T-cell (primary cell): ENCODE measurements at regions not wholly inside any gene's neighbourhood (a gene's known extent, or its start where the extent isn't known, plus 50 kb on each side); places are given as distances from the start of the nearest gene placed in this dataset.

Experiments
- ATAC-seq, 4 experiments: fragments of 200-7000 bp in 3 of 4; fragments of 150-1000 bp in 1 of 4; cut with Tn5 transposase; replicated peaks in 1 of 4; 1 replicate in 3 of 4; 2 replicates in 1 of 4; pipeline ENCODE4 v1.10.0; 2021; ENCODE audit warnings: moderate library complexity in 3 of 4, mild to moderate bottlenecking in 2 of 4, moderate number of reproducible peaks in 1 of 4
- CTCF ChIA-PET, 2 donors: fragments of 300-600 bp; sonication (Branson Sonifier 250); formaldehyde crosslinking; loops; one replicate each; lab custom pipeline; 2022; ENCODE audit warnings: antibody characterized with exemption in 2 of 2; lab: Charles Lee
- POLR2A ChIA-PET, 2 donors: fragments of 300-600 bp; sonication (Branson Sonifier 250); formaldehyde crosslinking; loops; one replicate each; lab custom pipeline; 2022; ENCODE audit warnings: antibody characterized with exemption in 2 of 2; lab: Charles Lee
- DNase-seq, 35 experiments: peaks; one replicate each; pipeline versions ENCODE4 v3.0.0 to v3.0.0-alpha.2; 2013 to 2023
- H3K27ac ChIP-seq: one replicate; pipeline ENCODE4 v1.5.1; 2013; ENCODE audit warnings: low read length
- H3K27me3 ChIP-seq, 2 experiments: replicated peaks in 1 of 2; 1 replicate in 1 of 2; 2 replicates in 1 of 2; pipeline versions ENCODE4 v1.6.1 to v1.7.0; 2013; ENCODE audit warnings: low read length in 1 of 2, mixed read lengths in 1 of 2; ENCODE audit not compliant: control insufficient read depth in 2 of 2, insufficient read depth in 2 of 2; ENCODE audit errors: extremely low read depth in 1 of 2
- H3K36me3 ChIP-seq, 2 donors: 1 replicate in 1 of 2; 2 replicates in 1 of 2; pipeline versions ENCODE4 v1.6.1 to v1.7.0; 2013; ENCODE audit warnings: low read length in 1 of 2; ENCODE audit not compliant: control insufficient read depth in 2 of 2, insufficient read depth in 1 of 2; ENCODE audit errors: extremely low read depth in 1 of 2
- H3K4me1 ChIP-seq, 2 experiments: 1 replicate in 1 of 2; 2 replicates in 1 of 2; pipeline versions ENCODE4 v1.6.1 to v1.7.0; 2013; ENCODE audit warnings: low read length in 2 of 2, mixed read lengths in 1 of 2; ENCODE audit not compliant: insufficient read depth in 2 of 2, control insufficient read depth in 1 of 2; ENCODE audit errors: extremely low read depth in 1 of 2
- H3K4me3 ChIP-seq, 2 donors: 1 replicate in 1 of 2; 2 replicates in 1 of 2; pipeline versions ENCODE4 v1.5.1 to v1.7.0; 2013; ENCODE audit warnings: mild to moderate bottlenecking in 2 of 2, low read length in 1 of 2, moderate library complexity in 1 of 2; ENCODE audit not compliant: control insufficient read depth in 1 of 2; ENCODE audit errors: extremely low read depth in 1 of 2
- H3K9me3 ChIP-seq: 2 replicates; pipeline ENCODE4 v1.7.0; 2013
- H3K27ac Mint-ChIP-seq, 2 donors: one replicate each; pipeline ENCODE4 v1.8.0; 2020 to 2021; ENCODE audit warnings: mild to moderate bottlenecking in 2 of 2, mixed read lengths in 2 of 2
- H3K27me3 Mint-ChIP-seq, 2 donors: one replicate each; pipeline ENCODE4 v1.8.0; 2021 to 2022; ENCODE audit warnings: mixed read lengths in 2 of 2
- H3K36me3 Mint-ChIP-seq: one replicate; pipeline ENCODE4 v1.8.0; 2021; ENCODE audit warnings: mixed read lengths
- H3K4me1 Mint-ChIP-seq, 3 donors: one replicate each; pipeline ENCODE4 v1.8.0; 2020 to 2022; ENCODE audit warnings: mixed read lengths in 3 of 3, mild to moderate bottlenecking in 1 of 3
- H3K4me3 Mint-ChIP-seq, 3 donors: one replicate each; pipeline ENCODE4 v1.8.0; 2020 to 2022; ENCODE audit warnings: mild to moderate bottlenecking in 3 of 3, mixed read lengths in 3 of 3, moderate library complexity in 3 of 3
- H3K9me3 Mint-ChIP-seq, 3 donors: one replicate each; pipeline ENCODE4 v1.8.0; 2020 to 2022; ENCODE audit warnings: mixed read lengths in 3 of 3
- WGBS: methylation state at CpG from one replicate; pipeline ENCODE4 v1.1.5; 2013; ENCODE audit warnings: missing lambda C conversion rate; ENCODE audit not compliant: insufficient coverage; 5-methylcytosine and 5-hydroxymethylcytosine counted together

DNA sequence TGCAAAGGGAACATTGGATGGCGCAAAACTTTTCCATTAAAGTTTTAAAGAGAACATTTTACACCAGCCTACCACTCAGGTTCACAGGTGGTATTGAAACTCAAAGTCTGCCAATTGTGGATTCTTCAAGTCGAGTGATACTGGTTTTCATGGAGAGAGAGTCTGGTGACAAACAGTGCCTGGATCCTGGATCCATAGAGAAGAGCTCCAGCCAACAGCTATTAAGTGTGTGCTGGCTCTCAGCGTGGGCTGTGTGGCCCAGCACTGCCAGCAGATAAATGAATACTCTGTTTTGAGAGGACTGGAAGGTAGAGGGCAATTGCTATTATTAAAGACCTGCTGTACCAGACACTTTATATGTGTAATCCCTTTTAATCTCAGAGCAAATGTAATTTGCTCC, 118.9 kb upstream of the SYT6 start:
- H3K4me1 ChIP-seq = no peaks in the 10 kb centered on the region
- Mint-ChIP-seq H3K4me3 (no peak overlapping the region), H3K4me1 (peaks cover 0 to 5% (median 4%) of the 10 kb centered on the region in 3 donors), H3K27me3 (peaks cover 3 to 8% of the 10 kb centered on the region in 2 donors), H3K27ac (no peak overlapping the region), H3K9me3 (no peaks in the 10 kb centered on the region), H3K36me3 (no peaks in the 10 kb centered on the region)
- CTCF ChIA-PET = interaction anchor here in 1 of 2 donors (1.5 kb wide), 1 partner anchor 10 kb away, joined by 7 read pairs; no protein-coding TSS in a partner anchor
- no peak overlapping the region for H3K27ac ChIP-seq
- H3K27me3 ChIP-seq = peaks cover 0 to 2% of the 10 kb centered on the region in 2 experiments
- no peak overlapping the region for H3K4me3 ChIP-seq
- no peaks in the 10 kb centered on the region for H3K9me3 ChIP-seq
- WGBS = 67% methylated on average over 1 of the region's 3 CpGs
- H3K36me3 ChIP-seq = no peaks in the 10 kb centered on the region
- ATAC-seq = no peak
- no peak for DNase-seq
- POLR2A ChIA-PET = no interaction called here

DNA sequence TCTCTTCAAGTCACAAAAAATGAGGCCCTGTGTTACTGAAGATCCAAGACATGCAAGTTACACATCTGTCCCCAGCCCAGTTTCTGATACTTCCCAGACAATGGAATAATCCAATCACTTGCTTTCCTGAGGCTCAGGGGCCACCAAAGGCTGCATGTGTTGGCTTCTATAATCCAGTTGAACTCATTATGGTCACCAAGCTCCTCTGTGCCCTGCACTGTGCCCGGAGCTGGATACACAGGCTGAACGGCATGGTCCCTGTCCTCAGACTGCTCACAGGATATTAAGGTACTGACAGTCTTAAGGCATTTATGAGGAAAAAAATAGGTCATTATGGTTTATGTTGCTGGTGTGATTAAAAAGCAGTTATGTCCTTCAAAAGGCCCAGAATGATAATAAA, 117.0 kb upstream of the SYT6 start:
- no peak for ATAC-seq
- H3K27ac Mint-ChIP-seq = no peak overlapping the region
- no peaks in the 10 kb centered on the region for H3K9me3 Mint-ChIP-seq
- 100% methylated on average over 1 of the region's 2 CpGs for whole genome bisulfite sequencing
- POLR2A ChIA-PET = no interaction called here
- no peak overlapping the region for H3K4me3 ChIP-seq
- no peaks in the 10 kb centered on the region for H3K36me3 ChIP-seq
- H3K27ac ChIP-seq = no peak overlapping the region
- H3K9me3 ChIP-seq = no peaks in the 10 kb centered on the region
- DNase-seq = no peak
- H3K4me3 Mint-ChIP-seq = no peak overlapping the region
- no peaks in the 10 kb centered on the region for H3K36me3 Mint-ChIP-seq
- peaks cover 7 to 12% of the 10 kb centered on the region in 2 donors for H3K27me3 Mint-ChIP-seq
- peaks cover 0 to 5% (median 4%) of the 10 kb centered on the region in 3 donors for H3K4me1 Mint-ChIP-seq
- H3K4me1 ChIP-seq = no peaks in the 10 kb centered on the region
- CTCF ChIA-PET = interaction anchor here in 1 of 2 donors (0.9 to 1.9 kb wide), 2 partner anchors 12 to 1126 kb away, joined by 4 to 12 read pairs; no protein-coding TSS in a partner anchor
- peaks cover 0 to 2% of the 10 kb centered on the region in 2 experiments for H3K27me3 ChIP-seq

DNA sequence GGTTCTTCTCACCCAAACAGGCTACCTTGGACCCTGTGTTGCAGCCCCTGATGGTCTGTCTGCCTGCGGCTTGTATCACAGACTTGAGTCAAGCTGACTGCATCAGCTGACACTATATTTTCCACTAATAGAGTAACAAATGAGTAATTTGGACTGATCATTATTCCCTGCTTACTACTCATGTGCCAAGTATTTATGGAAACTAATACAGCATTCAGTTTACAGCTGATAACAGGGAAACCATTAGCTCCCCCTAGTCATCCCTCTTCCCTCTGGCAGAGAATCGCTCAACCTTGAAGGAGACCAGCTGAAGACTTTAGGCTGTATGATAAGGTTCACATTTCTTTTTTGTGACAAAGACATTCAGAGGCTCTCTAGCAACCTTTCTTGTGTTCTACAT, 116.6 kb upstream of the SYT6 start:
- peaks cover 7 to 16% of the 10 kb centered on the region in 2 donors for H3K27me3 Mint-ChIP-seq
- CTCF ChIA-PET = interaction anchor here (0.9 to 1.9 kb wide), 3 partner anchors 13 to 1125 kb away, joined by 3 to 12 read pairs (median 4); no protein-coding TSS in a partner anchor
- ATAC-seq (no peak), DNase-seq (no peak)
- H3K27ac Mint-ChIP-seq = no peak overlapping the region
- WGBS = no CpG with 5 or more reads among the region's 2 CpGs
- POLR2A ChIA-PET = no interaction called here
- Histone ChIP-seq H3K36me3 (no peaks in the 10 kb centered on the region), H3K4me1 (no peaks in the 10 kb centered on the region), H3K9me3 (no peaks in the 10 kb centered on the region), H3K27ac (no peak overlapping the region), H3K27me3 (peaks cover 0 to 2% of the 10 kb centered on the region in 2 experiments), H3K4me3 (no peak overlapping the region)
- H3K4me1 Mint-ChIP-seq = peaks cover 0 to 5% (median 4%) of the 10 kb centered on the region in 3 donors
- H3K36me3 Mint-ChIP-seq = no peaks in the 10 kb centered on the region
- no peaks in the 10 kb centered on the region for H3K9me3 Mint-ChIP-seq
- no peak overlapping the region for H3K4me3 Mint-ChIP-seq

DNA sequence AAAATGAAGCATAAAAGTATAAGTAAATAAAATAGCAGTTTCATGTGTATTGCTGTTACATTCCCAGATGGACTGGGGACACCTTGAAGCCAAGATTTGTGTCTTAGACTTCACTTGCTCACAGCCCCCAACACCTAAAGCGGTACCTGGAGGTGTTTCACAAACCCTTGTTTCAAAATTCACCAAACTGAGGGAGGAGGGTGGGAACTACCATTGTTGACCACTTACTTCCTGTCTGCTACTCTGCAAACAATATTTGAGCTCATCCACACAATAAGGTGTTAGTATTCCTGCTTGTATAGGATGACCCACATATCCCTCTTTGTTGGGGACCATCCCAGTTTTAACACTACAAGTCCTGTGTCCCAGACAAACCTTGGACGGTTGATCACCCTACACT, 115.9 kb upstream of the SYT6 start:
- CTCF ChIA-PET = interaction anchor here in 1 of 2 donors (1.3 kb wide), 1 partner anchor 13 kb away, joined by 3 read pairs; no protein-coding TSS in a partner anchor
- H3K9me3 Mint-ChIP-seq = no peaks in the 10 kb centered on the region

DNA sequence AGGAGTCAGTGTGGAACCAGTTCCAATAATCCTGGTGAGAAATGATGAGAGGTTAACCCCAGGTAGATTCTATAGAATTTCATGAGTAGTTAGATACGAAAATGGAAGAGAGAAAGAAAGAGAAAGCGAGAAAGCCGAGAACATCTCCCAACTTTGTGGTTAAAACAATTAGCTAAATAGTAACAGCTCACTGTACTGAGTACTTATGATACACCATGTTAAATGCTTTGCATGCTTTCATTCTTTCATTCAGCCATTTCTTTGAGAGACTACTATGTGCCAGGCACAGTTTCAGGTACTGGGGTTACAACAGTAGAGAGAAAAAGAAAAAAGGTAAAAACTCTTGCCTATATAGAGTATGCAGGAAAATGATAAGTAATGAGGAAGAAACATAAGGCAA, 109.7 kb upstream of the SYT6 start:
- no peak for ATAC-seq
- Mint-ChIP-seq H3K27ac (no peak overlapping the region), H3K27me3 (peaks cover 7 to 15% of the 10 kb centered on the region in 2 donors), H3K4me3 (no peak overlapping the region), H3K9me3 (no peaks in the 10 kb centered on the region), H3K36me3 (no peaks in the 10 kb centered on the region), H3K4me1 (no peaks in the 10 kb centered on the region)
- ChIA-PET POLR2A (no interaction called here), CTCF (no interaction called here)
- H3K9me3 ChIP-seq = no peaks in the 10 kb centered on the region
- H3K4me3 ChIP-seq = no peak overlapping the region
- no peak overlapping the region for H3K27ac ChIP-seq
- peaks cover 0 to 3% of the 10 kb centered on the region in 2 experiments for H3K27me3 ChIP-seq
- no peaks in the 10 kb centered on the region for H3K36me3 ChIP-seq
- no CpG with 5 or more reads among the region's 3 CpGs for WGBS
- no peaks in the 10 kb centered on the region for H3K4me1 ChIP-seq
- DNase-seq = no peak

More for the DNA sequence above, 115.9 kb upstream of the SYT6 start:
- POLR2A ChIA-PET = no interaction called here
- no peak overlapping the region for H3K27ac ChIP-seq
- DNase-seq (no peak), ATAC-seq (no peak)
- peaks cover 0 to 5% (median 4%) of the 10 kb centered on the region in 3 donors for H3K4me1 Mint-ChIP-seq
- peaks cover 7 to 14% of the 10 kb centered on the region in 2 donors for H3K27me3 Mint-ChIP-seq
- H3K36me3 ChIP-seq = no peaks in the 10 kb centered on the region
- peaks cover 0 to 2% of the 10 kb centered on the region in 2 experiments for H3K27me3 ChIP-seq
- H3K4me3 Mint-ChIP-seq = no peak overlapping the region
- H3K9me3 ChIP-seq = no peaks in the 10 kb centered on the region
- no peaks in the 10 kb centered on the region for H3K4me1 ChIP-seq
- H3K4me3 ChIP-seq = no peak overlapping the region
- no CpG with 5 or more reads among the region's 2 CpGs for WGBS
- H3K27ac Mint-ChIP-seq = no peak overlapping the region
- no peaks in the 10 kb centered on the region for H3K36me3 Mint-ChIP-seq

DNA sequence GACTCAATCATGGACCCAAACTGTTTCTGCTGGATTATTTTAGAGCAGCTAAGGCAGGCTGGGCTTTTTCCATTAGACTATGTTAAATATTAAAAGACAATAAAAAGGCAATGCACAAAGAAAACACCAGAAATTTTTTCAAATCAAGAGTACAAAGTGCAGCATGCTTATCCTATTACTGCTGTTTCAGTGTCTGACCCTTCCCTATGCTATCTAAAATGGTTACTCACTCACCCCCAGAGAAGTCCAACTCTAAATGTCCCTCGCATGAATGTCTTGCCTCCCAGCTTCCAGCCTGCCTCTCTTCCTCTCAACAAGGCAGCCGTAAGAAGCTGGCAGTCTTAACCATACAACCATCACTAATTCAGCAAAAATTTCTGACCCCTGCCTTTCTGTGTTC, 108.7 kb upstream of the SYT6 start:
- CTCF ChIA-PET = no interaction called here
- ATAC-seq (no peak), DNase-seq (no peak)
- Histone ChIP-seq H3K4me3 (no peak overlapping the region), H3K27ac (no peak overlapping the region), H3K27me3 (peaks cover 0 to 3% of the 10 kb centered on the region in 2 experiments), H3K9me3 (no peaks in the 10 kb centered on the region), H3K4me1 (no peaks in the 10 kb centered on the region), H3K36me3 (no peaks in the 10 kb centered on the region)
- H3K27me3 Mint-ChIP-seq = peaks cover 7 to 16% of the 10 kb centered on the region in 2 donors
- H3K27ac Mint-ChIP-seq = no peak overlapping the region
- POLR2A ChIA-PET = no interaction called here
- no peaks in the 10 kb centered on the region for H3K4me1 Mint-ChIP-seq
- 100% methylated on average over 2 of the region's 2 CpGs for WGBS
- no peaks in the 10 kb centered on the region for H3K9me3 Mint-ChIP-seq
- no peak overlapping the region for H3K4me3 Mint-ChIP-seq
- no peaks in the 10 kb centered on the region for H3K36me3 Mint-ChIP-seq
